Activated CD4-positive, alpha-beta T cell treated with anti-CD3 and anti-CD28 coated beads, Interleukin-10, Interleukin-2, amounts not matched to agents 100 ng/mL and 50 ng/mL, durations not matched to agents 16 hours and 8 hours (primary cell): ENCODE measurements at regions not wholly inside any gene's neighbourhood (a gene's known extent, or its start where the extent isn't known, plus 50 kb on each side); places are given as distances from the start of the nearest gene placed in this dataset.

ENCODE experiments used
- DNase-seq: peaks from one replicate; pipeline ENCODE4 v3.0.0-alpha.2; 2020

GRCh38 chr4:176525576-176525975 lies 205.8 kb downstream of the SPCS3 start:
- DNase-seq: no peak

DNA sequence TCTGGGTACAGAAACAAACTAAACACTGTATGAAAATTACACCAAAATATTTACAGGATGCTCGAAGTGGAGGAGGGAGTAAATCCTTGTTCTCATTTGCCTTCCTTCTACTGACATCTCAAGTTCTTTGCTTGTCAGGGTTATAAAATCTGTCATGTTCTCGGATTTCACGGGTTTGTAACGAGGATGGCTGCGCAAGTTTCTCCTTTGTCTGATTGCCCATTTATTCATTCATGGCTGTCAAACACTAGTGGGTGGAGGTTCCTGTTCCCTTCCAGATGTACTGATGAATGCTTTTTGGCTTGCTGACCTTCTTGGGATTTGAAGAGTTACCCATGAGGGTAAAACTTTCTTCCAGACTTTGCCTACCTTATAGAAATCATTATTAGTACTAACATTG lies 206.9 kb downstream of the SPCS3 start:
- no peak for DNase-seq

DNA sequence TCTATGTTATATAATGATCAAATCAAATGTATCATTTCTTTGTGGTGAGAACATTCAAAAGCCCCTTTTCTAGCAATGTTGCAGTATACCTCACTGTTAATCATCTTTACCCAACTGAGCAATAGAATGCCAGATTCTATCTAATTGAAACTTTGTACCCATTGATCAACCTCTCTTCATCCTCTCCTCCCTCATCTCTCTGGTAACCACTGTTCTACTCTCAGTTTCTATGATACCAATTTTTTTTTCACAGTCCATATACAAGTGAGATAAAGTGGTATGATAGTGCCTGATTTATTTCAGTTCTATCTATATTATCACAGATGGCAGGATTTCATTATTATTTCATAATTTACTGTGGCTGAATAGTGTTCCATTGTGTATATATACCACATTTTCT lies 209.8 kb downstream of the SPCS3 start:
- DNase-seq: no peak

GRCh38 chr4:176533159-176533558 lies 213.4 kb downstream of the SPCS3 start:
- DNase-seq: no peak

GRCh38 chr4:176534566-176534965 lies 214.8 kb downstream of the SPCS3 start:
- no peak for DNase-seq

DNA sequence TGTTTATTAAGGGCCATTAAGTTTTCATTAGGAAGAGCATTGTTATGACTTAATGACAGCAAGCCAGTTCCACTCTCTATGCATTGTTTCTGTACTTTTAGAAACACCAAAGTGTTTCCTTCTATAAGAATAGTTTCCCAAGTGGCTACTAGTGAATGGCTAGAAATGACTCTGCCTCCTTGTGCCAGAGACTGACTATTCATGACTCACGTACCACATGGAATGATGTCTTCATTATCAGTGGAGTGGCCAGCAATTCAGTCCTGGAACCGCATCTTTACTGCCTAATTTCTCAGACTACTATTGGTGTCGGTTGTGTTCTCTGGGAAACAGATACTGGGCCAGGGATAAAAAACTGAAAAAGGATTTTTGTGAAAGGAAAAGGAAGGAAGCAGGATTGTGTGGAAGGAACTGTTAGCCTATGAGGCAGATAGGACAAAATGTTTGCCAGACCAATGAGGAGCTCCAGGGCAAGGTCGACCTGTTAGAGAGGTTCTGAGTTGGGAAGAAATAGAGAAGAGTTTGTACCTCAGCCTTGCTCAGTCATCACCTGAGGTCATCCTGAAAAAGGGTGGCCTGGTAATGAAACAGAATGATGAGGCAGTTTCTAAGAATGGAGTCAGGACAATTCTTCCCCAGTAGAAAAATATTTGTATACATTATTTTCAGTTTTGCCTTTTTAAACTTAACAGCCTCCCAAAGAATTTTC lies 218.6 kb downstream of the SPCS3 start:
- no peak for DNase-seq

DNA sequence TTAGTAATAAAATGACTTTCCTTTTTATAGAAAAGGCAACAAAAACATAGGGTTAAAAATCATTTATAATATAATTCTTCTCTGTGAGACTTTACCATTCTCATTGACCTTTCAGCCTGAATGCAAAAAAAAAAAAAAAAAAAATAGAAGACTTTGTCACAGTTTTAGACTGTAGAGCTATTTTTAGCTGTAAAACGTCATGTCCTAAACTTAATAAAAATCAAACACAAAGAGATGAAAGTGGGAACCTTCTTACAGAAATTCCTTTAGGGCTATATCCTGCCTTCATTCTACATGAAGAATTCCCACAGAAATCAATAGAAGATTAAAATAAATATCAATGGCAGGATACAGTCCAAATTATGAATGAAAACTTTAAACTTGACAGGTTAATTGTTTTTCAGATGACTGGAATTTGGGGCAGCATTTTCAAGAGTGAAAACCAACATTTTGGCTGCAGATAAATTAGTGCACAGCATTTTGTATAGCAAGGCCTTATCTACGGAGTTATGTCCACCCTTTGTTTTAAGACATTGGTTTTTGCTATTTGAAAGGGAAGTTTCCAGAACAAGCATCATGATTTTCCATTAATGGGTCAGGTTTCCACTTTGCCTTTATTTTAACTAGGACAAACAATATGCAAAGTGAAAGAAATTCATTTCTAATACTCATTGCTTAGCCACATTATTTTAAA lies 219.5 kb downstream of the SPCS3 start:
- no peak for DNase-seq

DNA sequence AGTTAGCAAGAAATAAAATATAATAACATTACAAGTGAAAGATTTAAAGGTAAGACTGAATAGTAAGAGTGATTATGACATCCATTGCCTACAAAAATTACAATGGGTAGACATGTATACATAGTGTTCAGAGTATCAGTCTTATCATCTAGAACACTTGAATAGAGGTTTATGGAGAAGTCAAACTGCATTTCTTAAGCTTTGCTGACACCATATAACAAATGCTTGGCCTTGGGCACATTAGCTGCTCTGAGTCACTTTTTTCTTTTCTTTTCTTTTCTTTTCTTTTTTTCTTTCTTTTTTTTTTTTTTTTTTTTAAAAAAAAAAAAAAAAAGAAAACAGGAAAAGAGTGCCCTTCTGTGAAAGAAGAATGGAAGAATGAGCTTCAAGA lies 220.0 kb downstream of the SPCS3 start:
- DNase-seq: no peak

DNA sequence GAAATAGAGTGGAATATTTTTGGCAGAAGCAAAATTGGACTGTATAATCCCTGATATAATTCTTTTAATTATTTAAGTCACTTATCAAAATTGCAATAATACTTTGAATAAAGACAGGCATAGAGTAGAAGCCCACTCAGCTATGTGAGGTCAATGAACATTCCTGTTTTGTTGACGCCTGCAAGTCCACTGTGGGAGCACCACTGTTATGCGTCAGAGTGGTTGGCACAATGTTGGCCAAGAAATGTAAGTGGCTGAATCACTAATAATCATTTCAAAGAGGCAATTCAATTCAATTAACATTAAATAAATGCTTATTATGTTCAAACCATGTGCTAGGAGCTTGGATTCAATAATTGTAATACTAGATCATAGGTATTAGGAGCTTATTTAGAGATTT lies 221.0 kb downstream of the SPCS3 start:
- DNase-seq: no peak

DNA sequence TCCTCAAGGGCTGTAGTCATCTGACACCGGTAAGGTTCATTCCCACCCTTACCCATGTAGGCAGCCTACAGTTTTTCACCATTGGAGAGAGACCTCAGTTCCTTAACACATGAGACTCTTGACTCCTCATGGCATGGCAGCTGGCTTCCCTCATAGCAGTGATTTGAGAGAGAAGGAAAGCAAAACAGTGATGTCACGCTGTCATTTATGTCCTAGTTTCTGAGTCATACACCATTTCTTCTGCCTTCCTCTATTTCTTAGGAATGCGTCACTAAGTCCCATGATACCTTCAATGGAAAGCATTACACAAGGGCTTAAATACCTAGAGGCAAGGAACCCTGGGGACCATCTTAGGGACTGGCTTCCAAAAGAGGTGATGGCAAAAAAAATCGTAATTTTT lies 226.1 kb downstream of the SPCS3 start:
- DNase-seq: no peak

DNA sequence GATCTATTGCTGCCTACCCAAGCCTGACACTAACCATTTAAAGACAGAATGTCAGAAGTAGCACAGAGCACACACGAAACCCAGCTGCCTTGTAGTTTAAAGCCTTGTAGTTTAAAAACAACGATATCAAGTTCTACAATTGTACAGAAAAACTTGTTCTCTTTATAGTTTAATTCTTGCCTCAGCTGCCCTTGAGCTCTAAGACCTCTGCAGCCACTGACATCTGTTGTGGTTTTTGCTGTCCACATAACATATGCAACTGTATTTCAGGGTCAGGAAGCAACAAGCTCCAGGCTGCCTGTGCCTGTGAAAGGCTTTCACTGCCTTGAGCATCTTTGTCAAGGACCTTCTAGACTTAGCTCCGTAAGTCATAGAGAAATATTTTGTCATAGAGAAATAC lies 227.2 kb downstream of the SPCS3 start:
- no peak for DNase-seq

DNA sequence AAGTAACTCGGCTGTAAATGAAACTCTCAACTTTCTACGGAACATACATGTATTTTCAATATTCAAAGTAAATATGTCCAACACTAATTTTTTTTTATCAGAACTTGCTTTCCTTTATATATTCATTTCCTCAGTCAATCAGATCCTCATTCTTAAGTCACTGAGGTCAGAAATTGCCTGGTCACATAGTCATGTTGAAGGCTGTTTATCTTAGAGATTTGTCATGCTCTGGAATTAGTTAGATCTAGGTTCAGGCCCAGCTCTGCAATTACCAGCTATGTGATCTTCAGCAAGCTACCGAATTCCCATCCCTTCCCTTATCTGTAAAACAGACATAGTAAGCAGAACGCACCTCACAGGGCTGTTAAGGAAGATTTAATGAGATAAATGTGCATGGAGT lies 228.8 kb downstream of the SPCS3 start:
- DNase-seq: no peak

DNA sequence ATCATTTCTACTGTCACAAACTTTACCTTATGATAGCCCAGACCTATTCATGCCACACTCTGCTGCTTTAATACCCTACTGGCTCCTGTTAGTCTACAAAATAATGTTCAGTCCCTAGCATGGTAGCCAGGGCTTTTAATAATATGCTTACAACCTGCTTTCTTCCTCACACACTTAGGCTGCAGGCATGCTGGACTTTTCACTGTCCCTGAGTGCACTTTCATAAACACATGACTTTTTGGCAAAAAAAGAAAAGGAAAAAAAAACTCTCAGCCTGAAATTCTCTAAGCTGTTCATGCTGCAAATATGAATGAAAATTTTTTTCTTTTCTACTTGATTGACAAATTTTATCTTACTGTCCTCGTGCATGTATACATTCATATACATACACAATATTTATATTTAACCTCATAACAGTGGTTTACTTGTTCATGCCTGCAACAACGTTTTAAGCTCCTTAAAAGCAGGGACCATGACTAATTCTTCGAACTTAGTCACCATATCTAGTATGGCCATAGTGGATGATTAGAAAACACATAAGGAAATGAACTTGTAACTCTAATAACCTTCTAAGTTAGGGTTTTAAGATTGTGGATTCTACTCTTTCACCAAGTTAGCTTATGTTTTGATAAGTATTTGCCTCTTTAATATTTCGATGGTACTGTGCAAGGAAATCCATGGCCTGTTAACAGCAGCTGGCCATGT lies 229.5 kb downstream of the SPCS3 start:
- DNase-seq: no peak

GRCh38 chr4:176558661-176559060 lies 234.1 kb downstream of the VEGFC start:
- DNase-seq: no peak

GRCh38 chr4:176561368-176561767 lies 231.4 kb downstream of the VEGFC start:
- DNase-seq: no peak

GRCh38 chr4:176563591-176563990 lies 229.1 kb downstream of the VEGFC start:
- DNase-seq: no peak

- DNase-seq: no peak
These were observed 227.7 kb downstream of the VEGFC start for GRCh38 chr4:176565049-176565448.

DNA sequence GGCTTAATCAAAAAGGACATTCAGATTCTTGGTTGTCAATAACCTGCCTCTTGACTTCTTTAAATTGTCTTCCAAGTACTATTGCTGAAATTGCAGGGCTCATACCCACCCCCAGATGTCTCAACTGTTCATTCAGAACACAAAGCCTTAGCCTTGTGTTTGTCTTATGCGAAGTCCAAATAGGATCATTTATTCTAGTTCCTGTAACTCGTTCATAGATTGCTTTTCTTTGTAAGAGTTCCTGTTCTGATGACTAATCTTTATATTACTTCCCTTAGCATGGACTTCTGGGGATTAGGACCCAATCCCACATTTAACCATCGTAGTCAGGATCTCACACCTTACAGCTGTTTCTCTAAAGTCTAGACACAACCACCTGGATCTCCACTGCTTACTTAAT lies 226.0 kb downstream of the VEGFC start:
- DNase-seq: no peak

- no peak for DNase-seq
These were observed 224.5 kb downstream of the VEGFC start for GRCh38 chr4:176568238-176568637.

DNA sequence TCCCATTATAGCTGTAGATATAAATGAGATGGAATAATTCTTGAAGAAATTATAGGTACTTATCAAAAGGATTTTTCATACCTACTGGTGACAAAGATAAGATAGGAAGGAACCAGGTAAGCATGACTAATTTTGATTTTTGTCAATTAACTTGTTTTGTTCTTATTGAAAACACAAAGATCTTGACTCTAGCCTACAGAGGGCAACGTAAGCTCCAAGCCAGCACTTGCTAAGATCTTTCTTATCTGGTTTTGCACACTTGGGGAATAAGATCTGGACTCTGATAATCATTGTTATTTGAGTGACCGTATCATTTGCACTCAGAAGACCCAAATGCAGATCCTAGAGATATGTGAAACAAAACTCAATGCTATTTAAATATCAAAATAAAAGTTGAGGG lies 223.4 kb downstream of the VEGFC start:
- no peak for DNase-seq

- no peak for DNase-seq
These were observed 221.5 kb downstream of the VEGFC start for GRCh38 chr4:176571206-176571605.

DNA sequence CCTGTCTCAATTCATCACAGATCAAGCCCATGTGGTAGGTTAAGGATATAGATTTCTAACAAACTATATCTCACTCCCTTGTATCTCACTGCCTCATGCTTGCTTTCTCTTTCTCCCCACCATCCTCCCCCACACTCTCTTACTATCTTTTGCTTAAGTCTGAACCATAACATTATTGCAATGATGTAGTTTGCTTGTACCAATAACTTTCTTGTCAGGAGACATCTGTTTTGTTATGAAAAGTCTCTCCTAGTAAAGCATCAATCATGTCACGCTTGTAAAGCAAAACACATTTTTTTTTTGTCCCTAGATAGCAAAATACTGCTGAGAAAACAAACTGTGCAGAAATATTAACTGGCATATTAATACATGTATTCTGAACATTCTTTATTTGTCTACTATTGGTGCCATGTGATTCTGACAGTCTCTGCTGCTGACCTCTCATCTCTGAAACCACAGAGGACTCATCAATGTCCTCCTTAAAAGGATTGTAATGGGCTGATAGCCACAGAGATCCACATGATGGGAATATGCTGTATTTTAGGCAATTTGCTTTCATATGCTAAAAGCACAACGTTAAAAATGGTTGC lies 217.5 kb downstream of the VEGFC start:
- DNase-seq: no peak

DNA sequence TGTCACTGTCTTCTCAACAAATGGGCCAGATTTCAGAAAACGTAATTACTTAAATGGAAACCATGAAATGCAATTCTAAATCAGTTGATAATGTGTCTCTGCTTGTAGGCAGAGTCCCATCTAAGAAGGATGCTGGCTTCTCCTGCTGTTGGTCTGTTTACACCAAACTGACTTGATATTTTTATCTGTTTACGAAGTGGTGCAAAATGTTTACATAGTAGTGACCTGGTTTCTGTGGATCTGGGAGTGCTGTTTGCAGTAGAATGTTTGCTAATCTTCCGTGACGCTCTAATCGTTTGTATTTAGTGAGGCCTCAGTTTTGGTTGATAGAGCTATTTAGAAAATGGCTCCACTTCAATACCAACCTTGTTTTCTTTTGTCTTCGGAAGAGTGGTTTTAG lies 213.5 kb downstream of the VEGFC start:
- DNase-seq: no peak

- no peak for DNase-seq
These were observed 209.4 kb downstream of the VEGFC start for GRCh38 chr4:176583278-176583677.
